H54 (cell line): ENCODE measurements at regions not wholly inside any gene's neighbourhood (a gene's known extent, or its start where the extent isn't known, plus 50 kb on each side); places are given as distances from the start of the nearest gene placed in this dataset.

ENCODE experiments used
- DNase-seq: peaks from one replicate; pipeline ENCODE4 v3.0.0; 2011; ENCODE audit warnings: low spot score, mixed read lengths; ENCODE audit not compliant: insufficient read length
- FAIRE-seq: peaks from 3 replicates; lab custom pipeline; 2011; peaks lifted over from hg19 to GRCh38; lab: Jason Lieb, UNC
- POLR2A ChIP-seq: IDR thresholded peaks from 2 replicates; pipeline ENCODE4 v1.6.1; 2011; ENCODE audit warnings: low read depth, mild to moderate bottlenecking, low read length

DNA sequence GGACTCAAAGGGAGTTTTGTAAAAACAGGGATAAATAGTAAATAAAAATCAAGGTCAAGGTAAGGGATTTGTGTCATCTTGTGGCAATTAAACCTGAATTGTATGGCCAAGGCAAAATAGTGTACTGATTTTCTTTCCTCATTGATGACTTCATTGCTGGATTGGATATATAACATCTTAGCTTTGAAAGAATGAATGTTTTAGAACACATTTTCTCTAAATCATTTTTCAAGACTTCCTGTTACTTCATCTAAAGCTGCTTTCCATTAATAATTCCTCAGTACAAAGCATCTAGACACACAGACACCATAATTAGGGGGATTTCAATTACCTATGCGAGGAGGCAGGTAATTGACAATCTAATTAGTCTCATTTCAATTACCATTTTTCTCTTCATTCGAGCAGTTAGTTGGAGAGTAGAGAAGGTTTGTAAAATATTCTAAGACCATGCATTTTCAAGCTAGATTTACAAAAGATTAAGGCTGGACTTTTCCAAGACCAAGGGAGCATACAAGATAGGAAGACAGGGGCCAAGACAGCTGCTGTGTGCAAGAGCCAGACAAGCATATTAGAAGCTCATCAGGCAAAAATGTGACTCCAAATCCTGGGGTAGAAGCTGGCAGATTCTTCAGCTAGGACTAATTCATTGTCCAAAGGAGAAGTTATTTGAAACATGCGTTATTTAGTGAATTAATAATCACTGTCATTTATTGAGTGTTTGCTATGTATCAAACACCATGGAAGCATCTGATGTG, 253.6 kb downstream of the EPHA4 start:
- no peak for FAIRE-seq
- no peak for DNase-seq
- no peak for TF ChIP-seq POLR2A

DNA sequence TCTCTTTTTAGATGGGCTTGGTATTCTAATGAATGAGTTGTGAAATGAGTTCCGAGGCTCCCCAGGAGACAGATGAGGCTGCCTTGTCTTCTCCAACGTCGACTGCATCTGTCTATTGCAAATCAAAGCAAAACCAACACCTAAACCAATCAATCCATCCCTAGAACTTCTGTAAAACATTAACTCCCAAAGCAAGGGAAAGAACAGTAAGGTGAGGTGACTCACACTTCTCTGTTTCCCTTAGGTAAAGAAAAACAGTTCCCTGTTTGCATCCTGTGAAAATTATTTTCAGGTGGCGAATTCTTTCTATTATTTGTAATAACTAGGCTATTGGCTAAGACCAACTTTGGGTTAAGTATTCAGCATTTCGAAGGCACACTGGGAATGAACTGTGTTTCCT, 249.4 kb downstream of the EPHA4 start:
- no peak for TF ChIP-seq POLR2A
- DNase-seq (no peak), FAIRE-seq (no peak)

DNA sequence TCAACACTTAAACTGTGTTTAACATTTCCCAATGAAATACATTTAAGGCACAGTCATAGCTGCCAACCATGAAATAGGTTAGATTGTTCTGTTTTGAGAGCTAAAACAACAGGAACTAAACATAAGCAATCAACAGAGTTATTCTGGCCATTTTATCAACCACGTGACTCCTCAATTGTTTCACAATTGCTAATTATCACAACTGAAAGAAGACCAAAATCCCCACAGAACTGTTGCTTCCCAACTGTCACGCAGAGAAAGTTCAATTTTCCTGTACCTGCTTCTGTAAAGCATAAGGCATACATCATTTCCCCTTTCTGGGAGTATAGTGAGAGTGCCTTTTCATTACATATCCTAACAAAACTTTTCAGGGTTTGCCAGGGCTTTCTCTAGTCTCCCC, 248.6 kb downstream of the EPHA4 start:
- no peak for TF ChIP-seq POLR2A
- no peak for FAIRE-seq
- no peak for DNase-seq

DNA sequence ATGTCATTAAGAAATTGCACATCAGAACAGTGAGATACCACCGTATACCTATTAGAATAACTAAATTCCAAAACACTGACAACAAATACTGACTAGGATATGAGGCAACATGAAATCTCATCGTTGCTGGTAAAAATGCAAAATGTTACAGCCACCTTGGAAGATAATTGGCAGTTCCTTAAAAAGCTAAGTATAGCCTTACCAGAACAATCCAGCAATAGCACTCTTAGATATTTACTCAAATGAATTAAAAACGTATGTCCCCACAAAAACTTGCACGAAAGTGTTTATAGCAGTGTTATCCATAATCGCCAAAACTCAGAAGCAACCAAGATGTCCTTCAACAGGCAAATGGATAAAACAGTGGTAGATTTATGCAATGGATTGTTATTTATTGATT, 241.7 kb downstream of the EPHA4 start:
- DNase-seq (no peak), FAIRE-seq (no peak)
- TF ChIP-seq POLR2A = no peak

DNA sequence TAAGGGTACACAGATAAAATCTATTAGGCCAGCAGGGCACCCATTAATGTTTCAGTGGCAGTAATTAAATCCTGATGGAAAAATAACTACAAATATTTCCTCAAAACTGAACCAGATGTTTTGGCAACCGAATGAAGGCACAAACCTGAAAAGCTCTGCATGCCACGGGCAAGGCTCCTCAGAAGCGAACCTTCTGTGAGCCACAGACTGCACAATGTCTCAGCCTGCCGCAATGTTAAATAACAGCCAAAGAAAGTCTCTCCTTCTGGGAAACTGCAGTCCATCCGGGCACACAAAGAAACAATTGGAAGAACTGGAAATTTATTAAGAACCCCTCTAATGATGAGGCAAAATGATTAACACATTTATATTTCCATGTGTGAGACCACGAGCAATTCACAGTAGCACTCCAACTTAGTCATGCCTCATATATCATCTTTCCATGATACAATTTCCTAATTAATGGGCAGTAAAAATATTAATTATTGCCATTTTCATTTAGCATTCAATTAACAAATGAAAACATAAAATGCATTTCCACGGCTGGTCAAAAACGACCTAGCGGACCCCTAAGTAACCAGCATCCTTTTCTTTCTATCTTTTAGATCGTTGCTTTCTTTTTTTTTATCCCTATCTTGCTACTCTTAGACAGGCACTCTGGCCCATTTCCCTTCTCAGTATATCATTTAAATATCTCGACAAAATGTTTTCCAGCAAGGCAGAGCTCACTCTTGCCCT, 237.5 kb downstream of the EPHA4 start:
- TF ChIP-seq POLR2A = no peak
- DNase-seq = no peak
- FAIRE-seq = no peak

DNA sequence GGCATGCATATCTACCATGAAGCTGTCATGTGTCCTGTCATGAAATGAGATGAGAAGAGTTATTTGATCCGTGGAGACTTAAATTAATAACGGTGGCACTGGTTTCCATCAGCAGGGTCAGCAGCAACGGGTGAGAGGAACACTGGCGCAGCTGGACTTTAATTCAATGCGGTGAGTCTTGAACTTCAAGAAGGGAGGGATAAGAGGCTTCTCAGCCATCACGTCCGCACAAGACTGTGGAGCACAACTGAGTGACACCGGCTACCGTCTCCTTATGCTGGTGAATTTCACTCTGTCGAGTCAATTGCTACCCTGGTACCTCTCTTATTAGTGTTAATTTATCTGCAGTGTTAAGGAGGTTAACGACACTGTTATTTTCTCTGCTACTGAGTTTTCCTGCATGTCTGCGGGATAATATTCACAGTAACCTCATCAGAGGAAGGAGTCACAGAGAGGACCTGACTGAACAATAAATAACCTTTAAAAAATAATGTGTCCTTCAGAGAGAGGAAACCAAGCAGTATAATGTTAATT, 236.8 kb downstream of the EPHA4 start:
- FAIRE-seq = no peak
- no peak for DNase-seq
- no peak for TF ChIP-seq POLR2A

DNA sequence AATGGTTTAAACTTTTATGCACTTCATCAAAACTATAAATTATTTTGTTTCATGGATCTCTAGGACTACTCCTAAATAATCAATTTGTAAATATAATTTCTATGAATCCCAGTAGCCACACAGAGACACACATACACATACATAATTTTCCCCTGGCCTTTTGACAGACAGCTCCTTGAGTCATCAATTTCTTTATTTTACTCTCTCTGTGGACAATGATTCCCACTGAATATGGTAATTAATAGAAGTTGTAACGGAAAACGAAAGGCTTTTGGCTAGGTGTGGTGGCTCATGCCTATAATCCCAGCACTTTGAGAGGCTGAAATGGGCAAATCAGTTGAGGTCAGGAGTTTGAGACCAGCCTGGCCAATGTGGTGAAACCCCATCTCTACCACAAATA, 235.1 kb downstream of the EPHA4 start:
- DNase-seq (no peak), FAIRE-seq (no peak)
- TF ChIP-seq POLR2A = no peak

DNA sequence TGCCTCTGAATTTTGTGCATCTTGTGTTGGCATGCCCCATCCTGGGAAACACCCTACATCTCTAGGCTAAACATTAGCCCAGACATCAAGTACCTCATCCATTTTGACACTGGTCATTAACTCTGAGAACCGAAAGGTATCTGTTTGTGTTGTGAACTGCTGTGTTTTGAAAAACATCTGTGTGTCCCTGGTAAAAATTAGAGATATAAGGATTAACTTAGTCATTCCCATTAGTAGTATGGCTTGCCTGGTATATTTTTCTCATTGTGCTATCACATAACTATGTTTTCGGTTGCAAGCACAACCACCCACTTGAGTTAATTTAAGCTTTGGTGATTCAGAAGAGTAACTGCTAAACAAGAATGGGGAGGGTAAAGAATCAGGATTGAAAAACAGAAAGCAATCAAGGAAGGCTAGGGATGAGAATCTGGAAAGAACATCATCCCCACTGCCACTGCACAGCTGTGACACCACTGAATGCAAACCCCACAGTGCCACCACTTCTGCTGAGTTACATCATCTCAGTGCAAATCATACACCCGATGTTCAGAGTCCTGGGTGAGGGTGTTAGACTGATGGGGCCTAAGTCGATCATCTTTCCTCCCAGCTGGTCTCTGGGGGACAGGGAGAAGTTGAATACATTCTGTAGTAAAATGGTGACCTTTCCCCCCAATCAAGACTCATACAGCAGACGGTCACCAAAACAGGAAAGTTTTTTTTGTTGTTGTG, 234.0 kb downstream of the EPHA4 start:
- DNase-seq = no peak

DNA sequence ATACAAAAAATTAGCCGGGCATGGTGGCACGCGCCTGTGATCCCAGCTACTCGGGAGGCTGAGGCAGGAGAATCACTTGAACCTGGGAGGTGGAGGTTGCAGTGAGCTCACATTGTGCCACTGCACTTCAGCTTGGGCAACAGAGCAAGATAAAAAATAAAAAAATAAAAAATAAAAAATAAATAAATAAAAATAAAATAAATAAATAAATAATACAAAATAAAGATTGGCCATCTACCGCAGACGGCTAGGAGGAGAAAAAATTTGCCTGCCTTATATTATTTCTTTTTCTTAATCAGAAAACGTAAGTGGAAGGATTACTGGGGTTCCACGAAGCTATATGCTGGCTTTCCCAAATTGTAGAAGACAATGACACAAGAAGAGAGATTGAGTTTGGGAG, 229.7 kb downstream of the EPHA4 start:
- DNase-seq (no peak), FAIRE-seq (no peak)
- no peak for TF ChIP-seq POLR2A

More for the DNA sequence above, 234.0 kb downstream of the EPHA4 start:
- FAIRE-seq = no peak
- no peak for TF ChIP-seq POLR2A

DNA sequence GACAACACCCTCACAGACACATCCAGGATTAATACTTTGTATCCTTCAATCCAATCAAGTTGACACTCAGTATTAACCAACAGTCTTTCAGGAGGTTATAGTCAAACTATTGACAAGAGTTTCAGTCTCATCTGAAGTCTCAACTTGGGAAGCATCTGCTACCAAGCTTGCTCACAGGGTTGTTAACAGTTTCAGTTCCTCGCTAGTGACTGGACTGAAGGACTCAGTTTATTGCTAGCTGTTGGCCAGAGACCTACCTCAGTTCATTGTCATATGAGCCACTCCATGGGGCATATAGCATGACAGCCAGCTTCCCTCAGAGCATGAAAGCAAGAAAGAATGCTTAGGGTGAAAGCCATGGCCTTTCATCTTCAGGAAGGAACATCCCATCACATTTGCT, 228.6 kb downstream of the EPHA4 start:
- no peak for TF ChIP-seq POLR2A
- no peak for DNase-seq
- no peak for FAIRE-seq

DNA sequence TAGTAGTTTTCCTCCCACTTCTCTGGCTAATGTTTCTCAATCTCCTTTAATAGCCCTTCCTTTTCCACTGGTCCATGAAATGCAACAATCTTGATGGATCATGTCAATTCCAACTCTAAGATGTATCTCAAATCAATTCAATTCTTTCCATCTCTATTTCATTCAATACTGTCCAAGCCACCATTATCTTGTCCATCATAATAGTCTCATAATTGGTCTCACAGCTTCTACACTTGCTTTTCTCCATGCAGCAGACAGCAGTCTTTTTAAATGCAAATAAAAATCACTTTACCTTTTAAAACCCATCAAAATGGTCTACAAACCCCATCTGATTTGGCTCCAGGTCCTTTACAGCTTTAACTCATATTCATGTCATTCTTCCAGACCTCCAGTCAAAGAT, 226.6 kb downstream of the EPHA4 start:
- DNase-seq (no peak), FAIRE-seq (no peak)
- no peak for TF ChIP-seq POLR2A

DNA sequence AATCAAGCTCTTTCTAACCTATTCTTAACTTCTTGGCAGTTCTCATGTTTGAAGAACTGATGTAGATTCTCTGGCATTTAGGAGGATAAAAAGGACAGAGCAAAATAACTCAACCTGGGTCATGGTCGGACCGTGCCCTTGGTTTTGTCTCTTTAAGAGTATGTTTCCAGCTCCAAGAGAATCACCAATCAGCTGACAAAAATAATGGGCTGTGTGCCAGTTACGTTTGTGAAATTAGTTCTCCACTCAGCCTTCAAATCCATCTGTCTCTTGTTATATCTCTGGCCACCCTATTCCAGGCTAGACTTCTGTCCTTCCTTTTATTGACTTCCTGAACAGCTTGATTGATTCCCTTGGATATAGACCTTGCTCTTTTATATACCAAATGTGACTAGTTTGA, 225.7 kb downstream of the EPHA4 start:
- TF ChIP-seq POLR2A = no peak
- no peak for FAIRE-seq
- DNase-seq = no peak

DNA sequence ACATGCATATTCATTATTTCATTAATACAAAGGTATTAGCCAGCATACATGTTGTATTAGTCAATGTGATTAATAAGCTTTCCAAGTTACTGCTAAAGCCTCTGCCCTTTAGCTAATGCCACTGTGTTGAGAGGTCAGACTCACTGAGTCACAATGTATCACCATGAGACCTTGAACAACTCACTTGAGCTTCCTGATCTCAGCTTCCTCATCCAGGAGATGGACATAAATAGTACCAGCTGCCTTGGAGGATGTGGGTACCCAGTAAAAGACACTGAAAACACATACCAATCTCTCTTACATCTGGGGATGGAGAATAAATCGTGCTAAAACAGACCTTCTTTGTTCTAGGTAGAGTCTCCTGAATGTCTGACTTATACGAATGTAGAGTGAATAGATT, 224.6 kb downstream of the EPHA4 start:
- TF ChIP-seq POLR2A = no peak
- DNase-seq = no peak
- no peak for FAIRE-seq

DNA sequence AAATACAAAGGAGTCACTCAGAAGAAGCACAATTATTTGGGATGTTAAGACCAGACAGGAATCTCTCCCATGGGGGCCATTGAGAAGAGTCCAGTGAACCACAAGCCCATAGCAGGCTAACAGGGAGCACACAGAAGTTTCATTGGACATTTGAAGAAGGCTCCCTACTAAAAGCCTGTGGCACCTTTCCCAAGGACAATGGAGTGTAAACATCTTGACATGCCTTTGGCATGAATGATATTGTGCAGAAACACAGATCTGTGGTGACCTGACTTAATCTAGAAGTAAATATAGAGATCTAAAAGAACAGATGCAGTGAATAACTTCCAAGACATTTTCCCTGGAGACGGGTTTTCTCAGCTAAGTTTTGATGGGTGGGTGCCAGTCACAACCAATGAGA, 221.5 kb downstream of the EPHA4 start:
- no peak for FAIRE-seq
- TF ChIP-seq POLR2A = no peak
- no peak for DNase-seq
